Epithelial cell of esophagus (primary cell): ENCODE measurements at regions not wholly inside any gene's neighbourhood (a gene's known extent, or its start where the extent isn't known, plus 50 kb on each side); places are given as distances from the start of the nearest gene placed in this dataset.

Experiments
- DNase-seq: peaks from one replicate; pipeline ENCODE4 v3.0.0; 2010; ENCODE audit warnings: low read depth
- H3K4me3 ChIP-seq: 2 replicates; pipeline ENCODE4 v1.5.1; 2011; ENCODE audit warnings: mild to moderate bottlenecking, low read length, control low read depth
- CTCF ChIP-seq: IDR thresholded peaks from 2 replicates; pipeline ENCODE4 v1.5.1; 2011; ENCODE audit warnings: low read depth, mild to moderate bottlenecking, low read length, control low read depth, inconsistent platforms; ENCODE audit not compliant: insufficient read depth; ENCODE audit errors: missing control alignments

- no peak overlapping the region for H3K4me3 ChIP-seq
- DNase-seq, result no peak
- no peak for TF ChIP-seq CTCF
Observed at GRCh38 chr3:174414902-174415301, 444.2 kb upstream of the NAALADL2 start.

GRCh38 chr3:174417573-174417972, 441.6 kb upstream of the NAALADL2 start:
- no peak for DNase-seq
- TF ChIP-seq CTCF, result no peak
- H3K4me3 ChIP-seq, result no peak overlapping the region

GRCh38 chr3:174419216-174419615, 439.9 kb upstream of the NAALADL2 start:
- no peak for TF ChIP-seq CTCF
- H3K4me3 ChIP-seq, result no peak overlapping the region
- no peak for DNase-seq

GRCh38 chr3:174423936-174424335, 435.2 kb upstream of the NAALADL2 start:
- no peak overlapping the region for H3K4me3 ChIP-seq
- TF ChIP-seq CTCF, result no peak
- DNase-seq, result no peak

GRCh38 chr3:174424656-174425055, 434.5 kb upstream of the NAALADL2 start:
- no peak for DNase-seq
- no peak overlapping the region for H3K4me3 ChIP-seq

GRCh38 chr3:174425422-174425821, 433.7 kb upstream of the NAALADL2 start:
- no peak overlapping the region for H3K4me3 ChIP-seq
- peak; percentile 56 for DNase-seq
- no peak for TF ChIP-seq CTCF

More at GRCh38 chr3:174424656-174425055, 434.5 kb upstream of the NAALADL2 start:
- no peak for TF ChIP-seq CTCF

- H3K4me3 ChIP-seq, result no peak overlapping the region
- DNase-seq, result no peak
- TF ChIP-seq CTCF, result no peak
Observed at GRCh38 chr3:174430986-174431385, 428.1 kb upstream of the NAALADL2 start.
